ENCODE measurements at regions not wholly inside any gene's neighbourhood (a gene's known extent, or its start where the extent isn't known, plus 50 kb on each side); places are given as distances from the start of the nearest gene placed in this dataset.

DNA sequence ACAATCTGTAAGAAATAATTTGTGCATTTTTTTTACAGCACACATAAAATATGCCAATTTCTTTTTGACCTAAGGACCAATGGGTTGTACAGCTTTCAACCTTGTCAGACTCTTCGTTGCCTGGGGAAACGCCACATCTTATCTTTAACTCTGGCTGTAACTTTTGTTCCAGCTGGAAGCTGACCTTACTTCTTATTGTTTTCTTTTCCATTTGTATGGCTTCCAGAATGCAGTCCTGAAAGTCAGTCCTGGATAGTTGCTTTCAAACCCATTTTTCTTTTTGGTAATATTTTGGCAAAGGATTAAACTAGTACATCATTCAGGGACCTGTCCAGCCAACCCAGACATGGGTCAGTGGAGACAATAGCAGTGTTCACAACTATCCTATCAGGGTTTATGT, 686.5 kb upstream of the CDH2 start:
- no peak for TF ChIP-seq EZH2 (IDR thresholded peaks at IDR 0.05; ENCODE audit: borderline replicate concordance, low read length)
- TF ChIP-seq CTCF (conservative IDR thresholded peaks at IDR 0.05 in 1 of 2, IDR thresholded peaks at IDR 0.05 in 1 of 2; ENCODE audit: extremely low read depth in 1 of 2, insufficient read depth in 1 of 2, low read depth in 1 of 2, low read length in 2 of 2): no peak

Measured in mammary epithelial cell (primary cell).